Heart left ventricle (tissue), 13 donors: ENCODE measurements at regions not wholly inside any gene's neighbourhood (a gene's known extent, or its start where the extent isn't known, plus 50 kb on each side); places are given as distances from the start of the nearest gene placed in this dataset.

Source experiments
- CTCF ChIP-seq, 12 donors: fragments of 200-600 bp; sonication (generic) in 4 of 12; IDR thresholded peaks; one replicate each; pipeline versions ENCODE4 v1.5.0 to v1.8.0; 2018 to 2022; ENCODE audit warnings: antibody characterized with exemption in 12 of 12, mild to moderate bottlenecking in 5 of 12
- POLR2A ChIP-seq, 2 donors: fragments of 450-650 bp; IDR thresholded peaks; one replicate each; pipeline ENCODE4 v1.6.1; 2017; ENCODE audit warnings: antibody characterized with exemption in 2 of 2, mild to moderate bottlenecking in 2 of 2, moderate library complexity in 2 of 2
- donor health status: ischemic (EF 13 %, LVEDD 7.1; RV severe dilation, severe dysfunction).
- donor health status: DM: no; HTN: yes; CAD: no.
- donor health status: DM: no; HTN: no; CAD: no.
- donor health status: ischemic (EF 25% LVEDD 6.9; RV normal size, moderate dysfunction).
- donor health status: ischemic (EF 25% LVEDD 5.7; RV mildly dilated, moderate dysfunction).
- donor health status: ischemic (EF 35%, LVEDD 5.7; RV mildly dilated, moderate dysfunction).
- donor health status: nonischemic (EF 11% LVEDD 7.7; RV severe dilation, severe dysfunction).
- donor health status: DM: yes; HTN: yes; CAD: no.
- donor health status: PGD.
- donor health status: ischemic (EF 29% LVEDD 5.4; RV normal size, mild dysfunction).
- donor health status: nonischemic (EF 23%, LVEDD 6.1; RV moderate dilation, normal function).

GRCh38 chr6:67011441-67011840 is 1304.4 kb upstream of the EYS start:
- no peak for TF ChIP-seq CTCF (IDR thresholded peaks at IDR 0.05)
- no peak for TF ChIP-seq POLR2A (IDR thresholded peaks at IDR 0.05)
